ENCODE measurements at regions not wholly inside any gene's neighbourhood (a gene's known extent, or its start where the extent isn't known, plus 50 kb on each side); places are given as distances from the start of the nearest gene placed in this dataset.

DNA sequence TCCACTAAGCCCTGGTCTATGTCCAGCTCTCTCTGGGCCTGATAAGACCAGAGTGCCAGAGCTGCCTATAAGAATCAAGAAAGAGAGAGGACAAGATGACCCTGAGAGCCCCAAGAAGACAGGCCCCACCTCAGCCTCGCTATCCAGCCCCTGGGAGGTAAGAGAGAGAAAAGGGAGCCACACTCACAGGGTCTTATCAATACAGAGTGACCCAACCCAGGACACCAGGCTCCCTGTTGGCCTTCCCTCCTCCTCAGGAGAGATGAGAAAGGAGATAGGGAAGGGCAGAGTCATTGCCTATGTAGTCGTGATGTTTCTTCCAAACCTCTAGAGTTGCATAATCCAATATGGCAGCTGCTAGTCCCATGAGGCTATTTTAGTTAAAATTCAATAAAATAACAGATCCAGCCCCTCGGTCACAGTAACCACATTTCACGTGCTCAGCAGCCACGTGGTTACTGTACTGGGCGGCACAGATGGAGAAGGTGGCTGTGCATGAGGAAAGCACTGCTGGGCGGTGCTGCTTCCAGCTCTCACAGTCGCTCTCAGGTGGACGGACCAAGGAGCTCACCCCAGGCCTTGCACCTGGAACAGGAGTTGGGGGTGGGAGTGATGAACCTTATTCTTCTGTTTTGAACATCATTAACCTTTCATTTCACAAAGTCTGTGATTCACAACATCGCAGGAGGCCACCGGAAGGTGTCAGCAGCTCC is 525.8 kb downstream of the SHQ1 start:
- H2AFZ ChIP-seq (ENCODE audit: low read depth), result no peak overlapping the region
- H3K4me3 ChIP-seq (IDR thresholded peaks at IDR 0.05; ENCODE audit: insufficient read depth, low read depth, low read length), result no peak overlapping the region
- H3K4me1 ChIP-seq (ENCODE audit: low read depth, poor library complexity, severe bottlenecking), result no peaks in the 10 kb centered on the region
- TF ChIP-seq, protein P1, sequence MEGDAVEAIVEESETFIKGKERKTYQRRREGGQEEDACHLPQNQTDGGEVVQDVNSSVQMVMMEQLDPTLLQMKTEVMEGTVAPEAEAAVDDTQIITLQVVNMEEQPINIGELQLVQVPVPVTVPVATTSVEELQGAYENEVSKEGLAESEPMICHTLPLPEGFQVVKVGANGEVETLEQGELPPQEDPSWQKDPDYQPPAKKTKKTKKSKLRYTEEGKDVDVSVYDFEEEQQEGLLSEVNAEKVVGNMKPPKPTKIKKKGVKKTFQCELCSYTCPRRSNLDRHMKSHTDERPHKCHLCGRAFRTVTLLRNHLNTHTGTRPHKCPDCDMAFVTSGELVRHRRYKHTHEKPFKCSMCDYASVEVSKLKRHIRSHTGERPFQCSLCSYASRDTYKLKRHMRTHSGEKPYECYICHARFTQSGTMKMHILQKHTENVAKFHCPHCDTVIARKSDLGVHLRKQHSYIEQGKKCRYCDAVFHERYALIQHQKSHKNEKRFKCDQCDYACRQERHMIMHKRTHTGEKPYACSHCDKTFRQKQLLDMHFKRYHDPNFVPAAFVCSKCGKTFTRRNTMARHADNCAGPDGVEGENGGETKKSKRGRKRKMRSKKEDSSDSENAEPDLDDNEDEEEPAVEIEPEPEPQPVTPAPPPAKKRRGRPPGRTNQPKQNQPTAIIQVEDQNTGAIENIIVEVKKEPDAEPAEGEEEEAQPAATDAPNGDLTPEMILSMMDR (conservative IDR thresholded peaks at IDR 0.05; ENCODE audit: low read depth, low read length), result no peak
- no peaks in the 10 kb centered on the region for H3K27me3 ChIP-seq (ENCODE audit: insufficient read depth, low read depth)
- no peaks in the 10 kb centered on the region for H3K79me2 ChIP-seq (ENCODE audit: insufficient read depth, low read depth)
- no peak overlapping the region for H3K27ac ChIP-seq
- no peaks in the 10 kb centered on the region for H4K20me1 ChIP-seq (ENCODE audit: insufficient read depth)
- H3K36me3 ChIP-seq (ENCODE audit: insufficient read depth), result no peaks in the 10 kb centered on the region
- no peak overlapping the region for H3K9ac ChIP-seq
- H3K4me2 ChIP-seq, result no peak overlapping the region

DNA sequence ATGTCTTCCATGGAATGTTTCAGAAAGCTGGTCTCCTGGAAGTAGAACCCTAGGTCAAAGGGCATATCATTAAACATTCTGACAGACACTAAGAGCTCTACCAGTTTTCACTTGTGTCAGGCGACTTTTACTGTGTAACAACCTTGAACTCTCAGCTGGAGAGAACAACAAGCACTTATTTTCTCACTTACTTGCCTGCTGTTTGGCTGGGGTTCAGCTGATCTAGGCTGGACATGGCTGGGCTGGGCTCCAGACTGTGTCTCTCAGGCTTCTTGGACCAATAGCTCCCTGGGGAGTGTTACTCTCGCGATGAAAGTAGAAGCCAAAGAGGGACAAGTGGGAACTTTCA is 527.3 kb downstream of the SHQ1 start:
- Histone ChIP-seq H3K79me2 (ENCODE audit: insufficient read depth, low read depth) (no peaks in the 10 kb centered on the region), H3K36me3 (ENCODE audit: insufficient read depth) (no peaks in the 10 kb centered on the region), H4K20me1 (ENCODE audit: insufficient read depth) (no peaks in the 10 kb centered on the region), H3K9ac (no peak overlapping the region), H3K4me2 (no peak overlapping the region), H3K4me1 (ENCODE audit: low read depth, poor library complexity, severe bottlenecking) (no peaks in the 10 kb centered on the region), H3K27me3 (ENCODE audit: insufficient read depth, low read depth) (no peaks in the 10 kb centered on the region), H3K4me3 (IDR thresholded peaks at IDR 0.05; ENCODE audit: insufficient read depth, low read depth, low read length) (no peak overlapping the region), H2AFZ (ENCODE audit: low read depth) (no peak overlapping the region), H3K27ac (no peak overlapping the region)
- TF ChIP-seq, protein P1 (conservative IDR thresholded peaks at IDR 0.05; ENCODE audit: low read depth, low read length), result no peak

DNA sequence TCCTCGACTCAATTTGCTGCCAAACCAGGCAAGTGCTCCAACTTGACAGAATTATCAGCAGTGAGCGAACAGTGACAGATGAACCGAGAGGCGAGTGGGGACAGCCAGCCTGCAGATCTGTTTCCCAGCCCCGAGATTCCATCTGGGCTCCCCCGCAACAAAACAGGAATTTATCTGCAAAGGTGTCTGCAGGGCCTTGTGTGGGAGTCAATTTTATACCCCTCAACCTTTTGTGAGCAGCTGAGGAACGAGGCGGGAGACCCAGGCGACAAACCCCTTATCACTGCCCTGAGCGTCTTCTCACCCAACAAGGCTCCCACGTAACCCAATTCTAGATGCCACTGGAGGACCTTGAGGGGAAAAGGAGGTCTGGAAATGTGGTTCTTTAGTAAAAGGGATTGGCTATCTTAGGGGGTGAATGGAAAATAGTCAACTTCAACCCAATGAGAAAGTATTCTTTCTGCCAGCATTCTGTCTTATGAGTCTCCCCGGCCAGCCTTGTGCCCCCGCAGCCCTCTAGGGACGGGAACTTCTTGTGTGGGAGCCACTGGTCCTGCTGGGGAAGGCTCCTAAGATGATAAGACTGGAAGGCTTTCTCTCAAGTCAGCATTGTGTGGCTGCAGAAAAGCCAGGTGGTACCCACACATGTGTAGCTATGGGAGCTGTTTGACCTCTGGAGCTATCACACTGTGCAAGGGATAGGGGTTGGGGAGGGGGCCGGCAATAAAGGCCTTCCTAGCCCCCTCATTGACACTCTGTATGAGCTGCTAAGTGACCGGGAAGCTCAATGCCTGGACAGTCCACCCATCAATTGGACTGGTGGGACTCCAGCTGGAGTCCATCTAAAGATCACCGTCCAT is 527.9 kb downstream of the SHQ1 start:
- Histone ChIP-seq H3K4me3 (IDR thresholded peaks at IDR 0.05; ENCODE audit: insufficient read depth, low read depth, low read length) (no peak overlapping the region), H2AFZ (ENCODE audit: low read depth) (no peak overlapping the region), H3K36me3 (ENCODE audit: insufficient read depth) (no peaks in the 10 kb centered on the region), H3K4me1 (ENCODE audit: low read depth, poor library complexity, severe bottlenecking) (no peaks in the 10 kb centered on the region), H3K27me3 (ENCODE audit: insufficient read depth, low read depth) (no peaks in the 10 kb centered on the region), H3K4me2 (no peak overlapping the region), H3K9ac (no peak overlapping the region), H3K79me2 (ENCODE audit: insufficient read depth, low read depth) (no peaks in the 10 kb centered on the region), H4K20me1 (ENCODE audit: insufficient read depth) (no peaks in the 10 kb centered on the region), H3K27ac (no peak overlapping the region)
- TF ChIP-seq, protein P1 (conservative IDR thresholded peaks at IDR 0.05; ENCODE audit: low read depth, low read length), result no peak

DNA sequence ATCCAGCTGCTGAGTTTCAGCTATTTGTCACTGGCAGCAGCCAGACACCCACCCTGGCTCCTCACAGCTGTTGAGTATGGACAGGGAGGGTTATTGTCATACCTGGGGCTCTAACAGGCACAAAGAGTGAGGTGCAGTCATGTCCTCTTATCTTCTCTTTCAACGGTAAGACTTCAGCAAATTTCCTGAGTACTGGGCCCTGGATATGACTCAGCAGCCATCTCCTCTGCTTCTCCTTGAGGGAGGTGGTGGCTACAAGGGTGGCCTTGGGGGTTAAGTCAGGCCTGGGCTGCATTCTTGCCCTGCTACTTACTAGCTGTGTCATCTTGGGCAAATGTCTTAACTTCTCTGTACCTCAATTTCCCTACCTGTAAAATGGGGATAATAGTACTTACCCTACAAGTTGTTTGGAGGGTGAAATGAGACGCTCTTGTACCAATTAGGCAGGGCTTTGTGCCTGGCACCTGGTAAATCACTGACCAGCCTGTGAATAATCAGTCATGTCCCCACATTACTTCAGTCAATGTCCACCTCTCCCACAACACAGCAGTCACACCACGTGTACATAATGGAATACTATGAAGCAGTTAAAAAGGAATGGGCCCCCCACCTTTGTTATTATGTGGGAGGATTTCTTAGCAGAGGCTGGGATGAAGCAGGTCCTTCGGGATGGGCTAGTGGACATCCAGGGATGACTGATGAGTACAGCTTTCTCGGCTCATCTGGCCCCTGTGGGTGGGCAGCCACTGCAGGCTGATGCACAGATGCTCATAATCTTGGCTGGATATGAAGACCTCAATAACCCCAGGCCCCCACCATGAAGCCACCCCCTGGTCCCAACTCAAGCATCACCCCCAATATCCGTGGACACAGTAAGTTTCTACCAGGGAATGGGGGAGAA is 528.8 kb downstream of the SHQ1 start:
- Histone ChIP-seq H2AFZ (ENCODE audit: low read depth) (no peak overlapping the region), H3K27ac (no peak overlapping the region)
- TF ChIP-seq, protein P1 (conservative IDR thresholded peaks at IDR 0.05; ENCODE audit: low read depth, low read length), result no peak

More for the DNA sequence above, 528.8 kb downstream of the SHQ1 start:
- Histone ChIP-seq H3K36me3 (ENCODE audit: insufficient read depth) (no peaks in the 10 kb centered on the region), H3K27me3 (ENCODE audit: insufficient read depth, low read depth) (no peaks in the 10 kb centered on the region), H3K9ac (no peak overlapping the region), H3K4me2 (no peak overlapping the region), H4K20me1 (ENCODE audit: insufficient read depth) (no peaks in the 10 kb centered on the region), H3K4me3 (IDR thresholded peaks at IDR 0.05; ENCODE audit: insufficient read depth, low read depth, low read length) (no peak overlapping the region), H3K79me2 (ENCODE audit: insufficient read depth, low read depth) (no peaks in the 10 kb centered on the region), H3K4me1 (ENCODE audit: low read depth, poor library complexity, severe bottlenecking) (no peaks in the 10 kb centered on the region)
